ENCODE measurements at regions not wholly inside any gene's neighbourhood (a gene's known extent, or its start where the extent isn't known, plus 50 kb on each side); places are given as distances from the start of the nearest gene placed in this dataset.

- peaks cover 2% of the 10 kb centered on the region for H3K9me3 ChIP-seq (ENCODE audit: insufficient read depth, low read depth, low read length)
- no peak overlapping the region for H3K9ac ChIP-seq (ENCODE audit: low read length)
- no peak for DNase-seq (ENCODE audit: low read depth)
- no peaks in the 10 kb centered on the region for H3K79me2 ChIP-seq (ENCODE audit: insufficient read depth, low read length)
- no peaks in the 10 kb centered on the region for H3K36me3 ChIP-seq (ENCODE audit: insufficient read depth, low read length)
- TF ChIP-seq CTCF (IDR thresholded peaks at IDR 0.05; ENCODE audit: insufficient read depth, low read depth, low read length) = no peak
- TF ChIP-seq EZH2 (IDR thresholded peaks at IDR 0.05; ENCODE audit: insufficient read depth, low read length) = no peak
- peaks cover 9% of the 10 kb centered on the region for H3K27me3 Mint-ChIP-seq (ENCODE audit: low read depth, unreplicated experiment)
- peaks cover 2% of the 10 kb centered on the region for H3K9me3 Mint-ChIP-seq (ENCODE audit: unreplicated experiment)
- no peaks in the 10 kb centered on the region for H3K4me1 ChIP-seq (ENCODE audit: insufficient read depth, low read length)
- no peak overlapping the region for H3K27ac Mint-ChIP-seq (ENCODE audit: unreplicated experiment)
- no peaks in the 10 kb centered on the region for H3K27me3 ChIP-seq (ENCODE audit: insufficient read depth, low read length)
- H3K4me2 ChIP-seq (ENCODE audit: low read length) = no peak overlapping the region
- no peaks in the 10 kb centered on the region for H4K20me1 ChIP-seq (ENCODE audit: insufficient read depth, low read length)
- FAIRE-seq = no peak
- no peak overlapping the region for H2AFZ ChIP-seq (ENCODE audit: low read depth, low read length)
- no peak overlapping the region for H3K27ac ChIP-seq (ENCODE audit: low read depth, low read length)
- no peaks in the 10 kb centered on the region for H3K4me1 Mint-ChIP-seq (ENCODE audit: low read depth, unreplicated experiment)
- no peak overlapping the region for H3K4me3 ChIP-seq (ENCODE audit: insufficient read depth, low read depth, low read length)
- H3K4me3 Mint-ChIP-seq (ENCODE audit: unreplicated experiment) = no peak overlapping the region
- H3K36me3 Mint-ChIP-seq (ENCODE audit: low read depth, unreplicated experiment) = no peaks in the 10 kb centered on the region
These were observed 83.1 kb upstream of the MAST4 start for GRCh38 chr5:66513130-66513529.

GRCh38 chr5:66515209-66515608 is 81.0 kb upstream of the MAST4 start:
- no peaks in the 10 kb centered on the region for H4K20me1 ChIP-seq (ENCODE audit: insufficient read depth, low read length)
- no peaks in the 10 kb centered on the region for H3K27me3 ChIP-seq (ENCODE audit: insufficient read depth, low read length)
- no peaks in the 10 kb centered on the region for H3K4me1 ChIP-seq (ENCODE audit: insufficient read depth, low read length)
- no peaks in the 10 kb centered on the region for H3K36me3 ChIP-seq (ENCODE audit: insufficient read depth, low read length)
- no peak overlapping the region for H3K4me3 ChIP-seq (ENCODE audit: insufficient read depth, low read depth, low read length)
- no peaks in the 10 kb centered on the region for H3K79me2 ChIP-seq (ENCODE audit: insufficient read depth, low read length)
- no peak for DNase-seq (ENCODE audit: low read depth)
- no peak for FAIRE-seq
- Mint-ChIP-seq H3K27me3 (ENCODE audit: low read depth, unreplicated experiment) (peaks cover 3% of the 10 kb centered on the region), H3K27ac (ENCODE audit: unreplicated experiment) (no peak overlapping the region), H3K36me3 (ENCODE audit: low read depth, unreplicated experiment) (no peaks in the 10 kb centered on the region), H3K4me3 (ENCODE audit: unreplicated experiment) (no peak overlapping the region), H3K4me1 (ENCODE audit: low read depth, unreplicated experiment) (peaks cover 3% of the 10 kb centered on the region), H3K9me3 (ENCODE audit: unreplicated experiment) (peaks cover 2% of the 10 kb centered on the region)
- H3K4me2 ChIP-seq (ENCODE audit: low read length) = no peak overlapping the region
- TF ChIP-seq CTCF (IDR thresholded peaks at IDR 0.05; ENCODE audit: insufficient read depth, low read depth, low read length) = no peak
- no peak for TF ChIP-seq EZH2 (IDR thresholded peaks at IDR 0.05; ENCODE audit: insufficient read depth, low read length)
- peaks cover 2% of the 10 kb centered on the region for H3K9me3 ChIP-seq (ENCODE audit: insufficient read depth, low read depth, low read length)
- H3K27ac ChIP-seq (ENCODE audit: low read depth, low read length) = no peak overlapping the region
- H2AFZ ChIP-seq (ENCODE audit: low read depth, low read length) = no peak overlapping the region
- H3K9ac ChIP-seq (ENCODE audit: low read length) = no peak overlapping the region

GRCh38 chr5:66516550-66516949 is 79.6 kb upstream of the MAST4 start:
- Histone ChIP-seq H2AFZ (ENCODE audit: low read depth, low read length) (no peak overlapping the region), H3K27me3 (ENCODE audit: insufficient read depth, low read length) (no peaks in the 10 kb centered on the region), H3K9me3 (ENCODE audit: insufficient read depth, low read depth, low read length) (peaks cover under 1% of the 10 kb centered on the region), H3K27ac (ENCODE audit: low read depth, low read length) (no peak overlapping the region), H3K4me3 (ENCODE audit: insufficient read depth, low read depth, low read length) (no peak overlapping the region), H4K20me1 (ENCODE audit: insufficient read depth, low read length) (no peaks in the 10 kb centered on the region), H3K36me3 (ENCODE audit: insufficient read depth, low read length) (no peaks in the 10 kb centered on the region), H3K4me2 (ENCODE audit: low read length) (no peak overlapping the region), H3K4me1 (ENCODE audit: insufficient read depth, low read length) (no peaks in the 10 kb centered on the region), H3K9ac (ENCODE audit: low read length) (no peak overlapping the region), H3K79me2 (ENCODE audit: insufficient read depth, low read length) (no peaks in the 10 kb centered on the region)
- FAIRE-seq (no peak), DNase-seq (ENCODE audit: low read depth) (no peak)
- Mint-ChIP-seq H3K36me3 (ENCODE audit: low read depth, unreplicated experiment) (no peaks in the 10 kb centered on the region), H3K4me1 (ENCODE audit: low read depth, unreplicated experiment) (peaks cover 3% of the 10 kb centered on the region), H3K27me3 (ENCODE audit: low read depth, unreplicated experiment) (peaks cover 2% of the 10 kb centered on the region), H3K27ac (ENCODE audit: unreplicated experiment) (no peak overlapping the region), H3K4me3 (ENCODE audit: unreplicated experiment) (no peak overlapping the region), H3K9me3 (ENCODE audit: unreplicated experiment) (peaks cover 8% of the 10 kb centered on the region)
- TF ChIP-seq CTCF (IDR thresholded peaks at IDR 0.05; ENCODE audit: insufficient read depth, low read depth, low read length) = no peak
- no peak for TF ChIP-seq EZH2 (IDR thresholded peaks at IDR 0.05; ENCODE audit: insufficient read depth, low read length)

Data from astrocyte (in vitro differentiated cells and primary cell).